K562 (cell line): ENCODE measurements at regions not wholly inside any gene's neighbourhood (a gene's known extent, or its start where the extent isn't known, plus 50 kb on each side); places are given as distances from the start of the nearest gene placed in this dataset.

Experiments
- ATAC-seq: fragments of 200-7000 bp; cut with Tn5 transposase; 3 replicates; pipeline ENCODE4 v1.9.1; 2020; ENCODE audit warnings: moderate library complexity
- BruUV-seq: library from RNA; stranded (reverse); fragments of 400-500 nt; replicated peaks from 2 replicates; lab custom pipeline; 2021; lab: Mats Ljungman, UMichigan
- CTCF ChIA-PET: fragments of 300-600 bp; formaldehyde crosslinking; extraction: SDS; loops from one replicate; lab custom pipeline; 2021; ENCODE audit warnings: low intra/inter-chr PET ratio; lab: Yijun Ruan, JAX
- POLR2A ChIA-PET: fragments of 300-600, 350-650 bp; sonication (Branson Sonifier 250); formaldehyde crosslinking; extraction: SDS; loops from one replicate; lab custom pipeline; 2021; ENCODE audit warnings: antibody characterized with exemption, inconsistent platforms; lab: Yijun Ruan, JAX
- DNase-seq, 4 experiments: peaks; one replicate each; pipeline versions ENCODE4 v3.0.0 to v3.0.0-alpha.2; 2011 to 2018; ENCODE audit warnings: low spot score in 3 of 4, mixed read lengths in 3 of 4; ENCODE audit errors: extremely low read depth in 1 of 4
- FAIRE-seq: peaks from 2 replicates; lab custom pipeline; 2011; peaks lifted over from hg19 to GRCh38; lab: Jason Lieb, UNC
- H2AFZ ChIP-seq: 2 replicates; pipeline ENCODE4 v1.6.0; 2011; ENCODE audit warnings: low read depth, low read length, control low read depth, inconsistent platforms
- H3K27ac ChIP-seq: fragments of 200-600 bp; 3 replicates; pipeline ENCODE4 v1.8.0; 2011; ENCODE audit warnings: low read depth, mild to moderate bottlenecking, control low read depth, inconsistent platforms, low read length, moderate library complexity, mixed read lengths; ENCODE audit errors: extremely low read depth
- H3K27me3 ChIP-seq, 2 experiments: fragments of 300-600 bp in 1 of 2; 2 replicates in 1 of 2; 3 replicates in 1 of 2; pipeline versions ENCODE4 v1.6.0 to v1.8.0; 2011; ENCODE audit warnings: inconsistent platforms in 2 of 2, low read length in 2 of 2, mild to moderate bottlenecking in 1 of 2, mixed read lengths in 1 of 2, moderate library complexity in 1 of 2; ENCODE audit not compliant: control insufficient read depth in 2 of 2, insufficient read depth in 2 of 2
- H3K36me3 ChIP-seq: fragments of 300-600 bp; 3 replicates; pipeline ENCODE4 v1.8.0; 2011; ENCODE audit warnings: mild to moderate bottlenecking, low read length, inconsistent platforms; ENCODE audit not compliant: control insufficient read depth, insufficient read depth
- H3K4me1 ChIP-seq, 2 experiments: fragments of 200-600 bp in 1 of 2; replicated peaks in 1 of 2; 2 replicates in 1 of 2; 3 replicates in 1 of 2; pipeline versions ENCODE4 v1.5.1 to v1.8.0; 2011; ENCODE audit warnings: inconsistent platforms in 2 of 2, low read length in 2 of 2, mild to moderate bottlenecking in 1 of 2, mixed read lengths in 1 of 2, moderate library complexity in 1 of 2; ENCODE audit not compliant: control insufficient read depth in 2 of 2, insufficient read depth in 2 of 2
- H3K4me2 ChIP-seq: 2 replicates; pipeline ENCODE4 v1.6.1; 2011; ENCODE audit warnings: low read length, control low read depth, inconsistent platforms, mixed read lengths; ENCODE audit not compliant: insufficient read depth
- H3K4me3 ChIP-seq: fragments of 200-600 bp; sonication (generic), shearing (Covaris generic); 2 replicates; pipeline ENCODE4 v1.5.1; 2016; ENCODE audit warnings: control low read depth, inconsistent platforms
- H3K79me2 ChIP-seq: fragments of 200-600 bp; 3 replicates; pipeline ENCODE4 v1.8.0; 2011; ENCODE audit warnings: low read length, inconsistent platforms; ENCODE audit not compliant: control insufficient read depth, insufficient read depth
- H3K9ac ChIP-seq, 2 experiments: 2 replicates each; pipeline versions ENCODE4 v1.6.0 to v1.6.1; 2011; ENCODE audit warnings: low read depth in 2 of 2, low read length in 2 of 2, control low read depth in 1 of 2, inconsistent platforms in 1 of 2, mild to moderate bottlenecking in 1 of 2, mixed read lengths in 1 of 2; ENCODE audit not compliant: insufficient read depth in 1 of 2
- H3K9me1 ChIP-seq: one replicate; pipeline ENCODE4 v1.6.0; 2011; ENCODE audit warnings: inconsistent platforms, mild to moderate bottlenecking, low read length, moderate library complexity; ENCODE audit not compliant: control insufficient read depth, insufficient read depth
- H3K9me3 ChIP-seq: replicated peaks from 2 replicates; pipeline ENCODE4 v1.5.1; 2011; ENCODE audit warnings: low read depth, low read length, inconsistent platforms; ENCODE audit not compliant: control insufficient read depth, insufficient read depth
- H4K20me1 ChIP-seq: replicated peaks from 2 replicates; pipeline ENCODE4 v1.6.1; 2011; ENCODE audit warnings: low read length, inconsistent platforms, mixed read lengths; ENCODE audit not compliant: control insufficient read depth, insufficient read depth
- ATF4 ChIP-seq: fragments of 450-650 bp; formaldehyde crosslinking; IDR thresholded peaks from 2 replicates; pipeline ENCODE4 v1.4.0; 2022; ENCODE audit warnings: mild to moderate bottlenecking, moderate library complexity
- CREBBP ChIP-seq: IDR thresholded peaks from one replicate; pipeline ENCODE4 v1.6.1; 2012; ENCODE audit warnings: low read depth, mild to moderate bottlenecking, control low read depth, inconsistent platforms, low read length
- FOXP1 ChIP-seq: sonication (generic); formaldehyde crosslinking; IDR thresholded peaks from 2 replicates; pipeline ENCODE4 v1.8.0; 2022; ENCODE audit warnings: mild to moderate bottlenecking, missing genetic modification reagents
- HMGN3 ChIP-seq: IDR thresholded peaks from 2 replicates; pipeline ENCODE4 v1.6.1; 2011; ENCODE audit warnings: borderline replicate concordance, low read depth, mild to moderate bottlenecking, mixed read lengths, low read length; ENCODE audit not compliant: insufficient read length; ENCODE audit errors: extremely low read depth
- ILF3 ChIP-seq: fragments of 450-650 bp; IDR thresholded peaks from 2 replicates; pipeline ENCODE4 v1.6.1; 2018; ENCODE audit warnings: antibody characterized with exemption, mild to moderate bottlenecking, moderate library complexity, borderline replicate concordance
- MEF2A ChIP-seq: IDR thresholded peaks from 2 replicates; pipeline ENCODE4 v1.6.1; 2011; ENCODE audit warnings: low read depth, mild to moderate bottlenecking, low read length, moderate library complexity; ENCODE audit not compliant: control insufficient read depth
- PBX2 ChIP-seq, 2 experiments: IDR thresholded peaks in 1 of 2; conservative IDR thresholded peaks in 1 of 2; 2 replicates each; pipeline ENCODE4 v1.6.1; 2016; ENCODE audit warnings: low read depth in 2 of 2, mild to moderate bottlenecking in 1 of 2, missing compliant biosample characterization in 1 of 2, missing genetic modification characterization in 1 of 2, moderate library complexity in 1 of 2
- PML ChIP-seq: IDR thresholded peaks from 2 replicates; pipeline ENCODE4 v1.6.1; 2012; ENCODE audit warnings: low read length, inconsistent platforms
- PTBP1 ChIP-seq: fragments of 200-400 bp; formaldehyde crosslinking; IDR thresholded peaks from 2 replicates; pipeline ENCODE4 v1.6.1; 2017; ENCODE audit warnings: low read depth, low read length
- SIN3A ChIP-seq, 2 experiments: fragments of 150-350 bp in 1 of 2; IDR thresholded peaks; 2 replicates each; pipeline ENCODE4 v1.6.1; 2011 to 2016; ENCODE audit warnings: borderline replicate concordance in 2 of 2, low read depth in 2 of 2, low read length in 2 of 2, mild to moderate bottlenecking in 2 of 2, moderate library complexity in 2 of 2; ENCODE audit not compliant: control insufficient read depth in 1 of 2
- WGBS: fragments of 100-300 bp; shearing (Covaris generic); methylation state at CpG from one replicate; pipeline ENCODE4 v1.1.6; 2016; ENCODE audit warnings: low coverage, mixed read lengths; ENCODE audit not compliant: insufficient coverage; ENCODE audit errors: missing lambda C conversion rate; 5-methylcytosine and 5-hydroxymethylcytosine counted together
- in situ Hi-C: fragments of 300-500 bp; cut with MboI; formaldehyde crosslinking; loops from 4 replicates; pipeline ENCODE4 v1.15.0; 2018; ENCODE audit warnings: inconsistent platforms, mixed read lengths
- intact Hi-C: fragments of 100-400 bp; cut with micrococcal nuclease; formaldehyde crosslinking; loops from 2 replicates; pipeline ENCODE4 v1.14.2; 2022
- TF ChIP-seq, protein P1 (sequence below): sonication (generic); formaldehyde crosslinking; IDR thresholded peaks from 2 replicates; pipeline ENCODE4 v1.9.0; 2022; ENCODE audit warnings: mild to moderate bottlenecking, missing genetic modification reagents
- TF ChIP-seq, protein P2 (sequence below): fragments of 250-450 bp; sonication (Bioruptor Pico); IDR thresholded peaks from 2 replicates; pipeline ENCODE4 v1.8.0; 2021; ENCODE audit warnings: moderate library complexity, mild to moderate bottlenecking, inconsistent platforms

GRCh38 chr18:28366676-28367075 lies 189.7 kb upstream of the CDH2 start (continued):
- TF ChIP-seq PBX2 (CRISPR knock-in tag; IDR thresholded peaks at IDR 0.05; ENCODE audit: low read depth) (no peak), PBX2 (tag; conservative IDR thresholded peaks at IDR 0.05; ENCODE audit: low read depth) (no peak), PML (no peak), PTBP1 (no peak)

DNA sequence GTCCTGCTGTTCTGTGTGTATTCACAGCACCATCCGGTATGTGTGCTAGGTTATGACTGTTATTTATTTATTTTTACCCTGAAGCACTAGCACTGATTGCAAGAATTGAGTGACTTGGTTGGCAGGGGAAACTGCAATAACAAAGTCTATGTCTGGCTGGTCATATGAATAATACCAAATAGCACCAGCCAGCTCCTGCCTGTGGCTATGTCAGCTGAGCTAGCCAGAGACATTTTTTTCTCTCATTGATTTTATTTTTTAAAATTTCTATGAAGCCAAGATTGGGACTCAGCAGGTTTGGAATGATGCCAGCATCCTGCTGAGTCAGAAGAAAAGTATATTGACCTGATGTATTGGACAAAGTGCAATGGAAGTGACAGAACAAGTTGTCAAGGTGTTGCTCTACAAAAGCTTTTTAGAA lies 188.5 kb upstream of the CDH2 start:
- no peaks in the 10 kb centered on the region; the same call in 1 of the 2 replicates for H3K9me3 ChIP-seq
- no peak overlapping the region for H3K4me2 ChIP-seq
- no peaks in the 10 kb centered on the region for H3K36me3 ChIP-seq
- no peak overlapping the region for H3K27ac ChIP-seq
- H4K20me1 ChIP-seq = no peaks in the 10 kb centered on the region
- in situ Hi-C loops (no loop called here), intact Hi-C loops (no loop called here)
- H3K9ac ChIP-seq = no peak overlapping the region
- no peaks in the 10 kb centered on the region for H3K4me1 ChIP-seq
- ChIA-PET POLR2A (no interaction called here), CTCF (no interaction called here)
- FAIRE-seq (no peak), ATAC-seq (no peak), DNase-seq (no peak)
- H3K9me1 ChIP-seq = no peaks in the 10 kb centered on the region
- H3K79me2 ChIP-seq = no peaks in the 10 kb centered on the region
- 0% methylated on average over 1 of the region's 1 CpG for WGBS
- BruUV-seq = no TSS peak
- H2AFZ ChIP-seq = no peak overlapping the region
- no peak for TF ChIP-seq FOXP1
- TF ChIP-seq, protein P1, sequence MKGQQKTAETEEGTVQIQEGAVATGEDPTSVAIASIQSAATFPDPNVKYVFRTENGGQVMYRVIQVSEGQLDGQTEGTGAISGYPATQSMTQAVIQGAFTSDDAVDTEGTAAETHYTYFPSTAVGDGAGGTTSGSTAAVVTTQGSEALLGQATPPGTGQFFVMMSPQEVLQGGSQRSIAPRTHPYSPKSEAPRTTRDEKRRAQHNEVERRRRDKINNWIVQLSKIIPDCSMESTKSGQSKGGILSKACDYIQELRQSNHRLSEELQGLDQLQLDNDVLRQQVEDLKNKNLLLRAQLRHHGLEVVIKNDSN (CRISPR knock-in tag) = no peak
- no peak for TF ChIP-seq MEF2A
- TF ChIP-seq, protein P2, sequence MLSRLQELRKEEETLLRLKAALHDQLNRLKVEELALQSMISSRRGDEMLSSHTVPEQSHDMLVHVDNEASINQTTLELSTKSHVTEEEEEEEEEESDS (CRISPR knock-in tag) = no peak
- TF ChIP-seq SIN3A (IDR thresholded peaks at IDR 0.05; ENCODE audit: borderline replicate concordance in 2 of 2, control insufficient read depth in 1 of 2, low read depth in 2 of 2, low read length in 2 of 2) = no peak
- TF ChIP-seq ILF3 = no peak
- no peak for TF ChIP-seq HMGN3
- TF ChIP-seq CREBBP = no peak
- no peak for TF ChIP-seq ATF4 (CRISPR knock-in tag)
- TF ChIP-seq, all 486 proteins: peak for 0
- Histone ChIP-seq H3K4me3 (no peak overlapping the region), H3K27me3 (no peaks in the 10 kb centered on the region)
